NCI-H2029 (cell line): ENCODE measurements at regions not wholly inside any gene's neighbourhood (a gene's known extent, or its start where the extent isn't known, plus 50 kb on each side); places are given as distances from the start of the nearest gene placed in this dataset.

Experiments
- DNase-seq: peaks from one replicate; lab custom pipeline; 2025; lab: John Stamatoyannopoulos, UW

DNA sequence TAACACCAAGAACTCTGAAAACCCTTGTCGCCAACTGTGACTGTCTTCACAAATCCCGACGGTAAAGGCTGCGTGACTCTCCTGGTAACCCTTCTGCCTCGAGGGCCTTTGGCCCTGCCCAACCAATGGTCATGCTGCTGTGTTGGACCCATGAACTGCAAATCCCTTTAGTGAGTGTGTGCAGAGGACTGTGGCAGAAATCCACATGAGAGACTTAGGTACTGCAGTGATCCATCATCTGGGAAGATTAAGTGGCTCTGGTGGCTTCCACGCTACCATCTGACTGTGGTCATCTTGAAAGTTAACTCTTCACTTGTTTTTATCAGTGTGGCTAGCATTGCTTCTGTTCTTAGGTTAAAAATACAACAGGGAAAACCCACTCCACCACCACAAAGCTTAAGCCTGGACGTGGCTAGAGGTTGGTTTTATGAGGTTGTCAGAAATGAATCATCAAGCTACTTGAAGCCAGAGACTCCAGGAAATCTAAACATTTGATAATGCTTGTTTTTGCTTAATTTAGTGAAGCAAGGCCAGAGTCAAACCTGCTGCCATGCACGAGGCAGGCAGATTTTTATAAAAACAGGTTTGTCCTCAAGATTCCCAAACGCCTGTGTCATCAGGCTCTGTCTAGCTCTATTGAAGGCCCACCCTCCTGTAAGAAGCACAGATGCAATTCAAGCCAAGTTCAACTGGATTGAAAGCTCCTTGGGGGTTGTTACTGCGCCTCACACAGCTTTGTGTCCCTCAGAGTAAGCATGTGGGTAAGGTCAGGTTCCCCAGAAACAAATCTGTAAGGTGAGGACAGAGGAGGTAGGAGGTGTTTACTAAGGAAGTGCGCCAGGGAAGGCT, 52.7 kb upstream of the ERCC6L2 start:
- DNase-seq: no peak

DNA sequence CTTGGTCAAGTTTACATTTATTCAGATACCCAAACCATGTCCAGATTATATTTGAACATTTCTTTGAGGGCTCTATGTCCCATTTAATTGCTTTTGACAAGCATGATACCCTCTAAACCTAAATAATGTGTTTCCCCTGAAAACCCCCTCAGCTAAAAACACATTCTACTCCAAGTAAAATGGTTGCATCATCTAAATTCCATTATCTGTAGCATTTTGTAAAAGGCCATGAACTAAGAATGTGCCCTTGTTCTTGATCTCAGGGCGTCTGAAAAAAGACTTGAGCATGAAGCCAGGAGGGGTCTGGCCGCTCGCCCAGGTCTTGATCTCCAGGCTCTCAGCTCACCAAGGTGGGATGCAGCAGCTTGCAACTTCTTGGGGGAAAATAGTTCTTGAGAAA, 53.5 kb upstream of the ERCC6L2 start:
- no peak for DNase-seq

DNA sequence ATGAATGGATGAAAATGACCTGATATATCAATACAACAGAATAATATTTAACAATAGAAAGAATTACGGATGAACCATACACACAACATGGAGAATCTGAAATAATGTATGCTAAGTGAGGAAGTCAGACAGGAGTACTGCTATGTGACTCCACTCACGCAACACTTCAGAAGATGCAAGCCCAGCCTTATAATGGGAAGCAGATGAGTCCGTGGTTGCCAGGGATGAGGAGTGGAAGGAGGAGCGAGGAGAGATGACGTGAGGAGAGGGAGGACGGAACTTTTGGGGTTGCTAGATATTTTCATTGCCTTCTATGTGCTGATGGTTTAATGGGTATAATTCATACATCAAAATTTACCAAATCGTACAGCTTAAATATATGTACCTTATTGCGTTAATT, 55.4 kb upstream of the ERCC6L2 start:
- no peak for DNase-seq

DNA sequence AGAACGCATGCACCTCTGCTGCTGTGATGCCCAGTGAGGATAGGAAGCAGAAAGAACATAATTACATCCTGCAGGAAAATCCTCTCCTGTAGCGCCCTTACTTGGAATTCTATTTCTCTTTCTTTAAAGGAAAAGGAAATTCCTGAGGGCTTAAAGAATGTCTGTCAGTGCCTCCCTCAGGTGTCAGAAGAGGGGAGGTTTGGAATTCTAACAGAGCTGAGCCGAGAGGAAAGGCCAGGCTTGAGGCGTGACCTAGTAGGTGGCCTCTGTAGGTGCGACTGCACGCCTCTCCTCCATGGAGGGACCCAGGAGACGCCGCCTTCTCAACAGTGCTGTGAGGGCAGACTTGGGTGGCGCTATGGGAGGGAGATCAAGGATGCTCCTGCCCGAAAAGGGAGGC, 55.9 kb upstream of the ERCC6L2 start:
- no peak for DNase-seq

DNA sequence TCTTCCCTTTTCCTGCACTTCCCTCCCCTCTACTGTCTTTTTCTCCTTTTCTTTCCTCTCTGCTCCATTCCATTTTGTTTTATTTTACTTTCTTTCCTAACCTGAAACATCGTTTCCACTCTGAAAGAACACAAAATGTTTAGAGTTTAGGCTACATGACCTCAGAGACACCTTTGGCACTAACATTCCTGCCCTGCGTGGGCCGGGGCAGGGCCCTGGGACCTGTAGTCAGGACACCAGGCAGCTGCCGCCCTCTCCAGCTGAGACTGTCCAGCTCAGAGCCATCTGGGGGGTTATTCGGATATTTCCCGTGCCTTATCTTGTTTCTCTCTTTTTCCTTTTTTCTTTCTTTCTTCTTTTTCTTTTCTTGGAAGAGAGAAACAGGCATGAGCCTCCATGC, 58.3 kb upstream of the ERCC6L2 start:
- DNase-seq: no peak

DNA sequence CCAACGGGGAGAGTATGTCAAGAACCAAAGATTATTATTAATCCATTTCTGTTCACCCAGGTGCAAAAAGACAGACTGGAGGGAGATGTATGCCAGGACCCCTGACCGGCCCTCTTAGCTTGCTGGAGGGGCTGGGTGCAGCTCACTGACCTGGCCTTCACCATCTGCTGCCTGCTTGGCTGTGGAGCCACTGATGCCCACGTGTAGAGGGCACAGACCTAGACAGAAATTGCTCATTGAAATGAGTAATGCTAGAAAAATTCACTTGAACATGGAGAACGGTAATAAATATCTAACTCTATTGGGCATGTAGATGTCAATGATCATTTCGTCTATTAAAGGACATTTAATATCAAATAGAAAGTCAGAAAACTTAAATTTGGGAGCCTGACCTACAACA, 58.8 kb upstream of the ERCC6L2 start:
- DNase-seq: no peak

DNA sequence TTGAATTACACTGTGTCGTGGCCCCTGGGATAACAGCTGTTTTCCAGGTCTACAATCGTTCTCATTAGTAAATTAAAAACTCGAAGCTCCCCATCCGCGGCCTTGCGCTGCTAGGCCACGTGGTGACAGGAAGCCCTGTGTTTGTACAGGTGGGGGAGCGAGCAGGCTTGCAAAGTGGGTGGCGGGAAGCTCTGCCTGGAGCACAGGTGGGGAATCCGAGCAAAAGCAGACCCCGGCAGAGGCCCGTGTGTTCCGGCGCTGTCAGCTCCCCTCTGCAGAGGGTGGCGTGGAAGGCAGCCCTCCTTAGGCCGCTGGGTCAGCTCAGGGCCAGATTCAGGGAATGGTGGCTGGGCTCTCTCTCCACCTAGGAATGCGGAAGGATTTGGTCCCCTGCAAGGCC, 59.5 kb upstream of the ERCC6L2 start:
- DNase-seq: no peak

DNA sequence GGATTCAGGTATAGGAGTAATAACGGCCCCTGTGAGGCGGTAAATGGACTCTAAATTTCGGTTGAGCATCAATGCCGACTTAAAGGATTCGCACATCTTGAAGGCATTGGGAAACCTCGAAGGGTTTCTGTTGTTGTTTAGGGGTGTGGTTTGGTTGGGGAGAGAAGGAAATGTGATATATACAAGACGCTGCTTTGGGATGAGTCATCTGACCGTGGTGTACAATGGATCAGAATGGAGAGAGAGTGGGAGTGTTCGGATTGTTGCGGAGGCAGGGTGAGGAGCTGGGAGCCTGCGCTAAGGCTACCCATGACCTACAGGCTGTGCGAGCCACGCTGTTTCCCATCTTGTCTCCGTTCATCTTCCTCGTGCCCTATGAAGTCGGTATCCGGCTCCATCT, 60.4 kb upstream of the ERCC6L2 start:
- DNase-seq: no peak

DNA sequence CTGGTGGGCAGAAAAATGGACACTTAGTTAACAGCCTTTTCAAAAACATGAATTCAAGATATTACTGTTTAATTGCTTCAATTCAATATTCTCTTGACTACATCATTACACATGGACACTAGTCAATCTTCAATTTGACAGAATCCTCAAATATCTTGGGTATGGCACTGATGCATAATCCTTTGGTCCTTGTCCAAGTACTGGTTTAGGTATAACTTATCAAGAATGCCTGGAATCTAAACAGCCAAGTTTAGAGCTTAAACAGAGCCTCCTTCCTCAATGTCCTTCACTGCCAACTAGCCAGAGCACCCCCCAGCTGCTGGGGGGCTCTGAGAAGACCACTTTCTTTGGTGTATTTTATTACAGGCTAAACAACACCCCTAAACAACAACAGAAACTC, 61.6 kb upstream of the ERCC6L2 start:
- no peak for DNase-seq

DNA sequence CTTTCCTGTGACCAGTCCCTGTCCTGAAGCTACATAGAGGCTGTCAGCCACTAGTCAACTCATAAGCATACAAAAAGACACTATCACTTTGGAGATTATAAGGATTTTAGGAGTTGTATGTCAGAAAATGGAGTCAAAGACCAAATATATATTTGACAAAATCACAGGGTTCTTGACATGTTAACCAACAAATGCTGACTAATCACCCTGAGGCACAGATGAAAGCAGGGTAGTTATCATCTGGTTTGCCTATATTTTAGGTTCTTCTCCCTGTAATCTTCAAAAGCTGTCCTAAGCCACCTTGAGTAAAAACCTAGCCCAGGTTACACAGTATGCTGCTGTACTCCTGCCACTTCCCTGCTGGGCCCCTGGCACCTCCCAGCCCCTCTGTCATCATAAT, 64.7 kb upstream of the ERCC6L2 start:
- DNase-seq: no peak

DNA sequence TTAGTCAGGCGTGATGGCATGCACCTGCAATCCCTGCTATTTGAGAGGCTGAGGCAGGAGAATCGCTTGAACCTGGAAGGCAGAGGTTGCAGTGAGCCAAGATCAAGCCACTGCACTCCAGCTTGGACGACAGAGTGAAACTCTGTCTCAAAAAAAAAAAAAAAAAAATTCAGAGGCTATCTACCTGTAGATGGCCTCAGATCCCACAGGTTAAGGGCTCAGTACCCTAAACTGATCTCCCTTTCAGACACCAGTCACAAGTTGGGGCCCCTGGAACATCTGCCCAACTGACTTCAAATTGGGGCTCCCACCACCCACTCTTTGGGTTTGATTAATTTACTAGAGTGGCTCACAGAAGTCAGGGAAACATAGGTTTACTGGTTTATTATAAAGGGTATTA, 65.4 kb upstream of the ERCC6L2 start:
- DNase-seq: no peak

DNA sequence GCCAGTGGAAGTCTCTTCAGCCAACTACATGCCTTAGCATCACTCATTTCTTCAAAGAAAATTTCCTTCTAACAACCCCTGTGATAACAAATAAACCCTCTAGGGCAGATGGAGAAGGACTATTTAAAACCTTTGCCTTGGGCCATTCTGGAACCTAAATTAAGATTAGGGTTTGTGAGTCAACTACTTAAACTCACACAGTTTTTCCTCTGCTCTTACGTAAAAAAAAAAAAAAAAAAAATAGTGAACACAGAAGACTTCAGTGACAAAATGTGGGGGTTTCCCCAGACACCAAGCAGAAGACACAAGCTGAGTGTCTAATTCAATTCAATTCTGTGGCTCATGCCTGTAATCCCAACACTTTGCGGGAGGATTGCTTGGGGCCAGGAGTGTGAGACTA, 65.8 kb upstream of the ERCC6L2 start:
- no peak for DNase-seq

DNA sequence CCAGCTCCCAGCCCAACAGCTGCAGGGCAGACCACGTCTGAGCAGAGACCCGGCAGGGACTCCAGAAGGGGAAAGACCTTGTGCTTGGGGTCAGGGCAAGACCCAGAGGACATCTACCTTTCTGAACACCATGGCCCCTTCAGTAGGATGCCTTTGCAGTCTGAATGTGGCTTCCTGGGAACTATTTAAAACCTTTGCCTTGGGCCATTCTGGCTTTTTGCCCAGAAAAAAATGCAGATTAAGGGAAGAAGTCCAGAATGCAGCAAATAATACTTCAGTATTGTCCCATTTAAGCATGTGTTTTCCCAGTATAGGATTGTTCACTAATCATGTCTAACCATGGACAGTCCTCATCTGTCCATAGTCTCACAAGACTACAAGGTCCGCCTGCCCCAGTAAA, 67.5 kb upstream of the ERCC6L2 start:
- DNase-seq: no peak

DNA sequence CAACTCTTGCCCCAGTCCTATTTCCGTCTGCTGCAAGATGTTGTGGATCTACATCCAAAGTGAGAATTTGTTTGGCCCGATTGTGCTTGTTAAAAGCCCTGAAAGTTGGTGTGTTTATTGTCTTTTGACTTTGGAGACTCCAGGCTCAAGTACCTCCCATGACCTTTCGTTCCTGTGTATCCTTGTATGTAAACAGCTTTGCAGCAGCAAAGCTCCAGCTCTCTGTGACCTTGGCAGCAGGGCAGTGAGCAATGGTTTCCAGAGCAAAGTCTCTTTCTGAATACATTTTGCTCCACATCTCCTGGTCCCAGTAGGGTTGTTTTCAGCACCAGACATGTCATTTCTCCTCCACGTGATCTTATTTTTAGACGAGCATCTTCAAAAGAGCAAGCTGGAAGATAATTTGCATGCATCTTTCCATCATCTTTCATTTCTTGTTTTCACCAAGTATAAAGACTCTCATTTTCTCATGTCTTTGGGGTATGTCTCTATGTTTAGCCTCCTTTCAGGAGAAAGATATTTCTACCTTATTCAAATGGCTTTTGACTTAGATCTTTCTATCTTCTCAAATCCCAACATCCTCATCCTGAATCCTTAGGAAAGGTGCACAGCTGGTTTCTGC, 68.1 kb upstream of the ERCC6L2 start:
- DNase-seq: no peak

DNA sequence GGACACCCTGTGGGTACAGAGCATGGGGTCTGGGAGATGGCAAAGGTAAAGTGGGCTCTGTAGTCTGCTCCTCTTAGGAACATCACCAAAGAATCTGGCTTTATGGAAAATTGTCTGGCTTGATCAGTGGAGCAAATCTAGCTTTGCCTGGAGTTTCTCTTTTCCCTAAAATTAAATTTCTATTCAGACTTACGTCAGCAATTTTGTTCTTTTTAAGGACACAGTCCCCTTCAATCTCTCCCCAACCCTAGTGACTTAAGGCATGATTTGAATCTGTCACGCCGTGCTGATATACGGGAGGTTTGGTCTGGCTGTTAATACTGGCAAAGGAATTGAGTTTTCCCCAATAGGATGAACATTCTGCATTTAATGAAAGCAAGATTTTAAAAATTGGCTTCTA, 72.3 kb upstream of the ERCC6L2 start:
- no peak for DNase-seq

DNA sequence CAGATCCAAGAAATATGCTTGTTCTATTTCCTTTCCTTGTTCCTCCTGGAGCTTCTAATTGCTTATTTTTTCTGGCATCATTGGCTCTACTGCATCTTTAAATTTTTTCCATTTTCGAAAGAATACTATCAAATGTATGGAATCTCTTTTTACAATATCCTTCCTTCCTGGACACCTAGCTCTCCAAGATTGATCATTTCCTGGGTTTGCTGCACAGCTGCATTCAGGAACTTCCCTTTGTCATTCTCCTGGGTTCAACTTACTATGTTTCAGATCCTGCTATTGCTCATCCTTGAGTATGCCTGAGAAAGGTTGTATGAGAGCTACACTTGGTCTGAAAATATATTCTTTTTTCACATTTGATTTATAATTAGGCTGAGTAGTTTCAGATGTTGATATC, 73.7 kb upstream of the ERCC6L2 start:
- DNase-seq: no peak

DNA sequence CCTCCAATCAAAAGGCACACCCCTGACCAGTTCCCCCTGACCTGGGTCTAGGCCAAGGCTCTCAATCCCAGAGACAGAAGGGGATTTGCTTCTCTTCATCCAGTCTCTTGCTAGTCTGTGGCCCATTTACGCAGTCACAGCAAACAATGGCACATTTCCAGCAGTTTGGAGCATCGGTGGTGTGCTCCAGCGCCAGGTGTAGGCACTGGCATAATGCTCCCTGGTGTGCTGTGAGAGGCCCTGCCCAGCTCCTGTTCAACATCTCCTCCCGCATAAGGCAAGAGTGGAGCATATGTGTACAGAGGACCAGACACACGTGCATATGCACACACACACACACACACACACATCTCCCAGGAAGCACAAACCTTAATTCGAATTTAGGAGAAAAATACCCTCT, 79.5 kb upstream of the ERCC6L2 start:
- peak; percentile 93 for DNase-seq

DNA sequence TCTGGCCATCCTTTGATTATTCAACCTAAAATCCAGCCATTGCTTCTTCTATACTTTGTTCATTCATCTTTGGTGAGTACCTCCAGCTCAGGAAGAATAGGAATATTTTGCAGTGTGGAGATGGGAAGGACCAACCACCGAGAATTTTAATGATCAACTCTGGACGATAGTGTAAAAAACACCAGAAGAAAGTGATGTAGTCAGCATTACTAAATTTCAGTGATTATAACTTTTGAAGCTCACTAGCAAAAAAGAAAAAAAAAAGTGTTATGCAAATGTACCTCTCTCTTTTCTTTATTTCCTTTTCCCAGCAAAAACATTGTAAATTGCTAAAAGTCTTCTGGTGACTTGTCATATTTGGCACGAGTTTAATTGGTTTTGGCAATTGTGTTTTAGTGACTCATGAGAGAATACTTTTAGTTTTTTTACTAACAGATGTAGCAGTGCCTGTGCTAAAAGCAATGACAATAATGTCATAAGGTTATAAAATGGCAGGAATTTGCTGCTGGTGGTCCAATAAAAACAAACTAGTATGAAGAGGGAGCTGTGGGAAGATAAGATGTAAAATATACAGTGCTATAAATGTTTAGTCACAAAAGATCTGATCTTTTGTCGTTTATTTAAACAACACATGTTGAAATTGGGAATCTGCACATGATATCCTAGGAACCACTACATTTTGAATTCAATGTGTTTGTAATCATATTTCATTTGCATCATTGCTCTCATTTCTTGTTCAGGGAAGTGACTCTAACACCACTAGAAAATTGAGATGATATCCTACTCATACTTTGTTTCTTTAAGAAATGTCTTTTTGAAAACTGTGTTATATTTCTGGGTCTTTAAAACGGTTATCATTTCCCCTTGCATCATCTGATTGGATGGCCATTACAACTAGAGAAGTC, 81.3 kb upstream of the ERCC6L2 start:
- no peak for DNase-seq

DNA sequence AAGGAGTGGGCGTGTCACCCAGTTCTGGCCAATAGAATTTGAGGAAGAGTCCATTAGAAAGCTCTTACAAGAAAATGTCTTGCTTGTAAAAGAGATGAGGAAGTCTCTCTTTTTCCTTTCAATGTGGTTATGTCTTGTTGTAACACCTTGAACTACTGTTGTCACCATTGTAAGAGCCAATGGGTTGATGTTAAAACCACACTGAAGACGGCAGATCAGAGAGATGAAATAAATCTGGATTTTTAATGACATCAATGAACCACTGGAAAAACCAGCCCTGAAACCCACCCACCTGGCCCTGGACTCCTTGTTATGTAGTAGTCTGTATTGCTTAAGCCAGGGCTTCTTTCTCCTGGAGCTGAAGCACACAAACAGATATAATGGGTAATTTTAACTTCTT, 83.8 kb upstream of the ERCC6L2 start:
- no peak for DNase-seq

DNA sequence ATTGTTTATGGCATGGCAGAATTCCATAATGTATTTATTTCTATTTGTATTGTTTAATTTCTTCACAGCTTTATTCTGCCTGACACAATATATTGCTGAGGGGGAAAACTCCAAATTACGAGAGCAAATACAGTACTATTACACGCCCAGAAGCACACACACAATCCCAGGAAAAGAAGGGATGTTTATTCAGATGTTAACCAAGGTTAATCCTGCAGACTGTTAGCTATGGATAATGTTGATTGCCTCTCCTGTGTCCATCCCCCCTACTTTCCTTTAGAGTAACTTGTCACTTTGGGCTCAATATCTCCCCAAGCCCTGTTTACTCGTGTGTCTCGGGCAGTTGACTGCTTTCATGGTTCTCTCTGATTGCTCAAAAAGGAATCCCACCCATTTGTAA, 84.2 kb upstream of the ERCC6L2 start:
- no peak for DNase-seq

DNA sequence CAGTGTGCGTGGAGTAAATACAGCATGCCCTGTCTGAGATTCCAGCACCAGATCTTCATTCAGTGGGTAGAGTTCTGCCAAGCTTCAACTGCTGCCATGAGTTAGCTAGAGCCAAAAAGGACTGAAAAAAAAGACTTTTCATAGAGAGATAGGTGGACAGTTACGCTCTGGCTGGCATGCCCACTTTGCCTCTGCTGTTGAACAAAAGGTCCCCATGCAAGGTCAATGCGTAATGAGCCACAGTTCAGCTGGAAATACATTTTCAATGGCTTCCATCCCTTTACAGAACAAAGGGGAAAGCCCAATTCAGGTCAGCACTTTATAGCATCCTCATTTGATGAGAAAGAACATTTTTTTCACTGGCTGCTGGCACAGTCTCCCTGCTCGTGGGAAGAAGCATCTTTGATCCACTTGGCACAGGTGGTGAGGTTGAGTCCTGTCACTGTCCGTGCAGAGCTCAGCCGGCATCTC, 86.9 kb upstream of the ERCC6L2 start:
- DNase-seq: no peak

DNA sequence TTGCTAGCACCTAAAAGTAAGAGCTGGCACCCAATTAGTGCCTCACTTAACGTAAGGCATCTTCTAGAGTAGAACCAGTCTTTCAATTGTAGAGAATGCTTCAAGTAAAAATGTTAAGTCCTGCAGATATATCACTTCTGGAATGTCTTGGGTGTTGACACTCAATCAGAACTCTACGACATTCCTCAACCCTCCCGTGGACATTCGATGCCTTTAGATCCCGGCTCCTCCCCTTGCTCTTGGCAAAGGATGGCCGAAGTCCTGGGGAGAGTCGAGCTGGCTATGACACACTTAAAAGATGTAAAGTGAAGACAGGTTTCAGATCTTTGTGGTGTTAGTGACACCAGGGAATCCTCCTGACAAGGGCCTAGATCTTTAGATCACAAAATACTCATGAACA, 87.5 kb upstream of the ERCC6L2 start:
- DNase-seq: no peak

DNA sequence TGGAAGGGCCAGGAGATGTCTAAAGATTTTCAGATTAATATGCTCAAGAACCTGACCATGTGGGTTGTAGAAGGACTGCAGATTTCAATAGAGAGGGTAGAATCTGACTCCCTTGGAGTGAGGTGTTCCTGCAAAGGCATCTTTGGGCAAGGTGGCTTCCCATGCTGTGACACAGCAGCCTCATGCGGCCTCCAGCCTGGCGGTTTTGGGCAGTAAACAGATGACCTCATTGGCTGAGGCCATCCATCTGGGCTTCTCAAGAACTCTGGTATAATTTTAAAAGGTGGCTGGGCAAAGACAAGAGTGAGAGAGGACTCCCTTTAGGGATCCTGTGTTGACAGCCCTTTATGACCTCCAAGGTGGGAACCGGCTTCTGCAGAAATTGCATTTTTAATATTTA, 90.3 kb upstream of the ERCC6L2 start:
- no peak for DNase-seq
